NB4 (cell line): ENCODE measurements at regions not wholly inside any gene's neighbourhood (a gene's known extent, or its start where the extent isn't known, plus 50 kb on each side); places are given as distances from the start of the nearest gene placed in this dataset.

Source experiments
- DNase-seq: peaks from one replicate; pipeline ENCODE4 v3.0.0; 2010; ENCODE audit warnings: low read depth
- H3K4me3 ChIP-seq: one replicate; pipeline ENCODE4 v1.5.1; 2011; ENCODE audit warnings: mild to moderate bottlenecking, low read depth, low read length, moderate library complexity
- MYC ChIP-seq: IDR thresholded peaks from 2 replicates; pipeline ENCODE4 v1.6.1; 2011; ENCODE audit warnings: low read depth, low read length
- POLR2A ChIP-seq: IDR thresholded peaks from 2 replicates; pipeline ENCODE4 v1.6.1; 2011; ENCODE audit warnings: mild to moderate bottlenecking; ENCODE audit not compliant: insufficient read length; ENCODE audit errors: extremely low read depth
- TF ChIP-seq, protein P1 (sequence below): IDR thresholded peaks from 2 replicates; pipeline ENCODE4 v1.6.1; 2011; ENCODE audit warnings: low read depth, low read length
- TF ChIP-seq, protein P2 (sequence below): IDR thresholded peaks from one replicate; pipeline ENCODE4 v1.5.1; 2012; ENCODE audit warnings: low read depth, low read length

DNA sequence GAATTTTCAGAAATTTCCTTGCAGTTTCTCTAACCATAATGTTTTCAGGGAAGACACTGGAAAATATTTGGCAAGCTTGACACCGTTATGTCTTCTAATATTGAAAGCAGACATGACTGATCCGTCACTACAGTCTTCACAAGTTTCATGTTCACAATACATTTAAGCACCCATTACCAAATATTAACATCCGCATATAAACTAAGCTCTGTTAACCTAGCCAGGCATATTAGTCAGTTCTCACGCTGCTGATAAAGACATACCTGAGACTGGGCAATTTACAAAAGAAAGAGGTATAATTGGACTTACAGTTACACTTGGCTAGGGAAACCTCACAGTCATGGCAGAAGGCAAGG lies 162.7 kb upstream of the LYSMD4 start:
- no peak for DNase-seq
- H3K4me3 ChIP-seq = no peak overlapping the region
- no peak for TF ChIP-seq MYC
- TF ChIP-seq, protein P1, sequence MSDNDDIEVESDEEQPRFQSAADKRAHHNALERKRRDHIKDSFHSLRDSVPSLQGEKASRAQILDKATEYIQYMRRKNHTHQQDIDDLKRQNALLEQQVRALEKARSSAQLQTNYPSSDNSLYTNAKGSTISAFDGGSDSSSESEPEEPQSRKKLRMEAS = no peak

DNA sequence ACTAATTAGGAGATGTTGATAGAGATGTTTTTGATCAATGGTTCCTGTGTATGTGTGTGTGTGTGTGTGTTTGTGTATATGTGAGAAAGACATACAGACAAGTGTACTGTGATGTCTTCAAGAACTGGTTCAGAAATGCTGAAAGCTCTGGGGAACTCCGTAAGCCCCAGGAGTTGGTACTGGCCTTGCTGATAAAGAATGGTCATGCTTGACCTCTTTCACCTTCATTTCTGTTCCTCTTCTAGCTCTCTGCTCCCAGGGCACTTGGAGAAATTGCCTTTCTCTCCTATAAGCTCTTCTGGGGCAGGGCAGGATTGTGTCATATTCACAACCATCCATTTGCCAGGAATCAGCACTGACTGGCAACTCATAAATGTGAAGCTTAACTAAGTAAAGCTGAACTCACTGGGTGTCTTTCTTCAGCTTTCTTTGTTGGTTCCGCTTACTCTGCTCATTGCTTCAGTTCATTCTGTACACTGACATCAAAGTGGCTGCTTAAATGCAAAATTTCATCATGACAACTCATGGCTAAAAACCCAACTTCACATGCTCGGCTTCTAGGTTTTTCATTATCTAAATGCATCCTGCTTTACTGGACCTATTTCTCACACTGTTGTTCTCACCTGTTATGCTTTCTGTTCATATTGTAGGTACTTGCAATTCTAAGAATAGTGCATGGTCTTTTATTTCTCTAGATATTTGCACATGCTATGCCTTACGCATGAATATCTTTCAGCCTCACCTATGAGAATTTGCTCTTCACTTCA lies 162.1 kb upstream of the LYSMD4 start:
- no peak overlapping the region for H3K4me3 ChIP-seq
- TF ChIP-seq, protein P1 = no peak
- TF ChIP-seq, protein P2, sequence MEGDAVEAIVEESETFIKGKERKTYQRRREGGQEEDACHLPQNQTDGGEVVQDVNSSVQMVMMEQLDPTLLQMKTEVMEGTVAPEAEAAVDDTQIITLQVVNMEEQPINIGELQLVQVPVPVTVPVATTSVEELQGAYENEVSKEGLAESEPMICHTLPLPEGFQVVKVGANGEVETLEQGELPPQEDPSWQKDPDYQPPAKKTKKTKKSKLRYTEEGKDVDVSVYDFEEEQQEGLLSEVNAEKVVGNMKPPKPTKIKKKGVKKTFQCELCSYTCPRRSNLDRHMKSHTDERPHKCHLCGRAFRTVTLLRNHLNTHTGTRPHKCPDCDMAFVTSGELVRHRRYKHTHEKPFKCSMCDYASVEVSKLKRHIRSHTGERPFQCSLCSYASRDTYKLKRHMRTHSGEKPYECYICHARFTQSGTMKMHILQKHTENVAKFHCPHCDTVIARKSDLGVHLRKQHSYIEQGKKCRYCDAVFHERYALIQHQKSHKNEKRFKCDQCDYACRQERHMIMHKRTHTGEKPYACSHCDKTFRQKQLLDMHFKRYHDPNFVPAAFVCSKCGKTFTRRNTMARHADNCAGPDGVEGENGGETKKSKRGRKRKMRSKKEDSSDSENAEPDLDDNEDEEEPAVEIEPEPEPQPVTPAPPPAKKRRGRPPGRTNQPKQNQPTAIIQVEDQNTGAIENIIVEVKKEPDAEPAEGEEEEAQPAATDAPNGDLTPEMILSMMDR = no peak
- TF ChIP-seq POLR2A = no peak
- no peak for DNase-seq

DNA sequence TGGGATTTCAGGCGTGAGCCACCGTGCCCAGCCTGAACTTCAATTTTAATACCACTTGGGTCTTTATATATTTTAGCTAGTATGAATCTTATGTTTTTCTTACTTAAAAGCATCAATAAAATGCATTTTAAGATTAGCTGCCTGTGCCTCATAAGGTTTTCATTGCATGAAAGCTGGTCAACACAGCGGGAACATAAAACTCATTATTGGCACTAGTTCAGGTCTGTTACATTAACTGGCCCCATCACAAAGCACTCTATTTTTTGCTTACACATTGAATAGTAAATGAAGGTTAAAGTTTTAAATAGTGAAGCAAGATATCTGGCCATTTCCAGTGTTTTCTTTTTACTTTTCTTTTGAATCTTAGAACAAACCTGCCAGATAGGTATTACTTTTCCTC lies 145.6 kb upstream of the LYSMD4 start:
- TF ChIP-seq, protein P2 = no peak
- TF ChIP-seq, protein P1 = no peak
- TF ChIP-seq MYC = no peak
- TF ChIP-seq POLR2A = no peak

DNA sequence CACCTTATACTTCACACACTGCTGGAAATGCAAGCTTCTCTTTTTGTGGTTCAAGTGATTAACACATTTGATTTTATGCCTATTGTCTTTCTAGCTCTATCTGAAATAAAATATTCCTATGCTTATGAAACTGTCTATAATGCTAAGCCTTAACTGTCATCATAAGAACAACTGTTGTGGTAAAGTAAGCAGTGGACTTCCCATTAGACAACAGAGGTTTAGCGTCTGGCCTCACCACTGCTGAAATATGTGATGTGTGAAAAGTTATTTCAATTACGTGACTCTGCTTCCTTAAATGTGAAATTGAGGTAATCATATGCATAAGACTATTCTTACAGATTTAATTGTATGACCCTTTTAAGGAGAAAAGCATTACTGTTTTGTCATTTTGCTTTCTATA lies 140.2 kb upstream of the LYSMD4 start:
- no peak for DNase-seq
- no peak for TF ChIP-seq POLR2A
- TF ChIP-seq, protein P2 = no peak
- TF ChIP-seq, protein P1 = no peak
- no peak for TF ChIP-seq MYC
- no peak overlapping the region for H3K4me3 ChIP-seq

More for the DNA sequence above, 145.6 kb upstream of the LYSMD4 start:
- no peak for DNase-seq
- no peak overlapping the region for H3K4me3 ChIP-seq

DNA sequence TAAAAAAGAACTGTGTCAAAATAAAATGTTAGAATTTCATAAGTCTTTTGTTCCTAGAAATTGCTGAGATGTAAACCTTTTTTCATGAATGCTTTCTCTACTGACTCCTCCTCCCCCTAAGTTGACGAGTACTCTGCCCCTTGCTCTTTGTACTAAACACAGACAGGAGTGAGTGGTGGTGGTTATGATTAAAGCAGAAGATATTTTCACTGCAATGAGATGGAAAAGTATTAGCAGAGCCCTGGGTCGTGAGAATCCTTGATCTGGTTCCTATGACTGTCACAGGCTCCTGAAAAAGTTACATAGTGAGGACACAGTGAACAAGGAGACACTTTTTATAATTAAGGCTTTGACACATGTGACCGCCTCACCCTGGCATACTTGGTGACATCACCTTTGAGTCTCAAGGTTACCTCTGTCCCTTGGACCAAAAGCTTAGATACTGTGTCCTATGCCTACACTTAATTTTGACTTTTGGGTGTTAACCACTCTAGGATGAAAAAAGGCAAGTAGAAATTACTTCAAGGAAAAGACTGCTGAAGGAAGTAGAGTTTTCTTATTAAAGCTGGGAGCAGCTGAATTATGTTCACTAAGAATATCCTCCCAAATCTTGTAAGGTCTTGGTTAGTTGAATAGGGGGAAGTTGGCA lies 130.4 kb upstream of the LYSMD4 start:
- no peak overlapping the region for H3K4me3 ChIP-seq
- DNase-seq = no peak
- no peak for TF ChIP-seq POLR2A

DNA sequence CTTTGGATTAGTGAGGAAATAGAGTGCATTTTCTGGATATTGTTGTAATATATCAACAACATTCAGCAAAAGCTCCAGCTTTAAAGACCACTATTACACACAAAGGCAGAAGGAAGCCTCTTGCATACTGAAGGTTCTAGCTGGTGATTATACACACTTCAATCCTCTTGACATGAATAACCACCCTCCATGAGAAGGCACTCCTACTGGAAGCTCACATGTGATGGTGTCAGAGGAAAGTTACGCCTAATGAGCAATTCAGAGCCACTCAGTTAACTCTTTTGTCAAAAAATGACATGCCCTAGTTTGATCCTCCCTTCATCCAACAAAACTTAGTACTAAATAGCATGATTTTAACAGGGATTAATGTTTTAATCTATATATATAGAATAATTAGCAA lies 124.6 kb upstream of the LYSMD4 start:
- TF ChIP-seq, protein P1 = no peak
- TF ChIP-seq POLR2A = no peak
- no peak overlapping the region for H3K4me3 ChIP-seq
- DNase-seq = no peak

DNA sequence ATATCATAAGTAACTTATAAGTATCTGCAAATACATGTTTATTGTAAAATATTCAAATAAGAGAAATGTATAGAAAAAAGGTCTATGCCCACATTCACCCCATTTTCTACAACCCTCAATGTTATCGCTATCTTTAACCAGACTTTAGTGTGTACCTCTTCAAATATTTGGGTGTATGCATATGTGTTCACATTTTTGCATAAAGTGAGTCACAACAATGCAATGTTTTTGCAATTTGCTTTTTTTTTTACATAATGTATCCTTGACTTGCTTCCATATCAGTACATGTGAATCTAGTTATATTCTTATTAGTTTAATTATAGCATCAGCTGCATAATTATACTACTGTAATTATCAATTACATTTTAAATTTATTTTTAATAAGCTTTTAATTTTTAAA lies 117.3 kb upstream of the LYSMD4 start:
- H3K4me3 ChIP-seq = no peak overlapping the region
- TF ChIP-seq POLR2A (no peak), MYC (no peak)
- TF ChIP-seq, protein P2 = no peak
- TF ChIP-seq, protein P1 = no peak
- no peak for DNase-seq
